Breast epithelium (tissue), 3 donors: ENCODE measurements at regions not wholly inside any gene's neighbourhood (a gene's known extent, or its start where the extent isn't known, plus 50 kb on each side); places are given as distances from the start of the nearest gene placed in this dataset.

Experiments
- POLR2A ChIP-seq: fragments of 450-650 bp; IDR thresholded peaks from one replicate; pipeline ENCODE4 v1.6.1; 2016; ENCODE audit warnings: antibody characterized with exemption, mild to moderate bottlenecking, moderate library complexity
- TF ChIP-seq, protein P1 (sequence below), 3 donors: fragments of 450-650 bp; IDR thresholded peaks; one replicate each; pipeline ENCODE4 v1.5.1; 2016 to 2017; ENCODE audit warnings: antibody characterized with exemption in 3 of 3, mild to moderate bottlenecking in 3 of 3, moderate library complexity in 3 of 3

DNA sequence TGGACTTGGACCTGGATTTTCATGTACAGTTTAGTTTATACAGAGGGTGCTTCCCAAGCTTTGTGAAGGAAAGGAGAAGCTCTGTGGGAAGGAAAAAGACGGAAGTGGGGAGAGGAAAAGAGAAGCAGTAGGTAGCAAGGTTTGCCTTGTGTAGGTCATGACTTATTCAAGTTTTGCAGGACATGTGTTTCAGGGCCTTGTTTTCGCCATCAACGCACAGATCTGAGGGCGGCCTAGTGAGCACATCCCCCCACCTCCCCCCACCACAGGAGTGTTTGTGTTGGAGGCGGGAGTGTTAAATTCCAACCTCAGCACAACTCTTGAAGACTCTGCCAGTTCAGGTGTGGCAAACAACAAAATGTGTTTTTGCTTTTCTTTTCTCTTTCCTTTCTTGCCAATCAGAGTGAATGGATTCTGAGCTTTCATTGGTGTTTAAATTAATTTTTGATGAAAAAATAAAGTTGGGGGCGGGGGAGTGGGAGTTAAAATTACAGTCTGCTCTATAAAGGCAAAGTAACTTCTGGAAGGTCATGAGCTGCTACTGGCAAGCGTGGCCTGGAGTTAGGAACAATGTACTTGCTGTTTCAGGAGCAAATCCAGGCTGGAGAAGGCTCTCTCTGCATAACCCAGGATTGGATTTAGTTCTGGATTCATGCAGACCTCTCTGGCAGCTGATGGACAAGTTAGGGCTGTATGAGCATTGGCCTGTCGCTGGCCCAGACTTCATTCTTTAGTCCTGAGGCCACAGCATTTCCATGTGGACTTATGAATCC is 338.5 kb downstream of the CD83 start:
- TF ChIP-seq, protein P1, sequence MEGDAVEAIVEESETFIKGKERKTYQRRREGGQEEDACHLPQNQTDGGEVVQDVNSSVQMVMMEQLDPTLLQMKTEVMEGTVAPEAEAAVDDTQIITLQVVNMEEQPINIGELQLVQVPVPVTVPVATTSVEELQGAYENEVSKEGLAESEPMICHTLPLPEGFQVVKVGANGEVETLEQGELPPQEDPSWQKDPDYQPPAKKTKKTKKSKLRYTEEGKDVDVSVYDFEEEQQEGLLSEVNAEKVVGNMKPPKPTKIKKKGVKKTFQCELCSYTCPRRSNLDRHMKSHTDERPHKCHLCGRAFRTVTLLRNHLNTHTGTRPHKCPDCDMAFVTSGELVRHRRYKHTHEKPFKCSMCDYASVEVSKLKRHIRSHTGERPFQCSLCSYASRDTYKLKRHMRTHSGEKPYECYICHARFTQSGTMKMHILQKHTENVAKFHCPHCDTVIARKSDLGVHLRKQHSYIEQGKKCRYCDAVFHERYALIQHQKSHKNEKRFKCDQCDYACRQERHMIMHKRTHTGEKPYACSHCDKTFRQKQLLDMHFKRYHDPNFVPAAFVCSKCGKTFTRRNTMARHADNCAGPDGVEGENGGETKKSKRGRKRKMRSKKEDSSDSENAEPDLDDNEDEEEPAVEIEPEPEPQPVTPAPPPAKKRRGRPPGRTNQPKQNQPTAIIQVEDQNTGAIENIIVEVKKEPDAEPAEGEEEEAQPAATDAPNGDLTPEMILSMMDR (IDR thresholded peaks at IDR 0.05): no peak
- no peak for TF ChIP-seq POLR2A
